ENCODE measurements at regions not wholly inside any gene's neighbourhood (a gene's known extent, or its start where the extent isn't known, plus 50 kb on each side); places are given as distances from the start of the nearest gene placed in this dataset.

- 67 to 84% methylated on average over 5 of the region's 5 CpGs for WGBS, 2 donors
- intact Hi-C loops (cut with DNase I) = no loop called here
- ATAC-seq (no peak), DNase-seq (no peak)
- TF ChIP-seq POLR2A (IDR thresholded peaks at IDR 0.05) = no peak
- no peak for TF ChIP-seq CTCF (IDR thresholded peaks at IDR 0.05)
- Histone ChIP-seq H3K4me3 (no peak overlapping the region), H3K36me3 (replicated peaks in 1 of 2; ENCODE audit: insufficient read depth in 1 of 2, low read depth in 2 of 2) (no peaks in the 10 kb centered on the region), H3K27me3 (no peaks in the 10 kb centered on the region), H3K4me1 (no peaks in the 10 kb centered on the region), H3K9me3 (no peaks in the 10 kb centered on the region), H3K27ac (no peak overlapping the region)
These were observed 107.2 kb downstream of the DUSP6 start for GRCh38 chr12:89245090-89245489.

GRCh38 chr12:89244536-89244935 is 107.8 kb downstream of the DUSP6 start:
- intact Hi-C loops (cut with DNase I) = no loop called here
- DNase-seq (peak in 1 of 4 donors; percentile 28), ATAC-seq (no peak)
- Histone ChIP-seq H3K27ac (no peak overlapping the region), H3K27me3 (no peaks in the 10 kb centered on the region), H3K9me3 (no peaks in the 10 kb centered on the region), H3K4me3 (no peak overlapping the region), H3K36me3 (replicated peaks in 1 of 2; ENCODE audit: insufficient read depth in 1 of 2, low read depth in 2 of 2) (no peaks in the 10 kb centered on the region), H3K4me1 (no peaks in the 10 kb centered on the region)
- WGBS, 2 donors = 66 to 73% methylated on average over 3 of the region's 3 CpGs
- TF ChIP-seq POLR2A (IDR thresholded peaks at IDR 0.05) = no peak

- no peak overlapping the region for H3K27ac ChIP-seq
- no peaks in the 10 kb centered on the region for H3K27me3 ChIP-seq
- WGBS, 2 donors = 79 to 84% methylated on average over 1 of the region's 1 CpG
- no peaks in the 10 kb centered on the region for H3K36me3 ChIP-seq (replicated peaks in 1 of 2; ENCODE audit: insufficient read depth in 1 of 2, low read depth in 2 of 2)
- ATAC-seq (no peak), DNase-seq (no peak)
- intact Hi-C loops (cut with DNase I) = no loop called here
- no peaks in the 10 kb centered on the region for H3K9me3 ChIP-seq
- no peak for TF ChIP-seq POLR2A (IDR thresholded peaks at IDR 0.05)
- H3K4me3 ChIP-seq = no peak overlapping the region
- H3K4me1 ChIP-seq = no peaks in the 10 kb centered on the region
These were observed 108.5 kb downstream of the DUSP6 start for GRCh38 chr12:89243771-89244170.

- TF ChIP-seq CTCF (IDR thresholded peaks at IDR 0.05) (no peak), POLR2A (IDR thresholded peaks at IDR 0.05) (no peak)
- 96 to 98% methylated on average over 2 of the region's 2 CpGs for WGBS, 2 donors
- intact Hi-C loops (cut with DNase I) = no loop called here
- DNase-seq = no peak
- Histone ChIP-seq H3K27me3 (no peaks in the 10 kb centered on the region), H3K36me3 (replicated peaks in 1 of 2; ENCODE audit: insufficient read depth in 1 of 2, low read depth in 2 of 2) (no peaks in the 10 kb centered on the region), H3K4me3 (no peak overlapping the region), H3K27ac (no peak overlapping the region), H3K4me1 (no peaks in the 10 kb centered on the region), H3K9me3 (no peaks in the 10 kb centered on the region)
- no peak for ATAC-seq
These were observed 112.8 kb downstream of the DUSP6 start for GRCh38 chr12:89239534-89239933.

- Histone ChIP-seq H3K4me1 (no peaks in the 10 kb centered on the region), H3K4me3 (no peak overlapping the region), H3K27me3 (no peaks in the 10 kb centered on the region), H3K27ac (no peak overlapping the region), H3K9me3 (no peaks in the 10 kb centered on the region), H3K36me3 (replicated peaks in 1 of 2; ENCODE audit: insufficient read depth in 1 of 2, low read depth in 2 of 2) (no peaks in the 10 kb centered on the region)
- ATAC-seq (peak; percentile 45), DNase-seq (peak in 1 of 4 donors; percentile 35)
- TF ChIP-seq CTCF (IDR thresholded peaks at IDR 0.05) (no peak), POLR2A (IDR thresholded peaks at IDR 0.05) (no peak)
- intact Hi-C loops (cut with DNase I) = no loop called here
- WGBS, 2 donors = 20 to 49% methylated on average over 2 of the region's 2 CpGs
These were observed 113.7 kb downstream of the DUSP6 start for GRCh38 chr12:89238593-89238992.

GRCh38 chr12:89237763-89238162 is 114.5 kb downstream of the DUSP6 start:
- intact Hi-C loops (cut with DNase I) = no loop called here
- TF ChIP-seq CTCF (IDR thresholded peaks at IDR 0.05) = no peak
- no peak for TF ChIP-seq POLR2A (IDR thresholded peaks at IDR 0.05)
- no peak for ATAC-seq

More at GRCh38 chr12:89237763-89238162, 114.5 kb downstream of the DUSP6 start:
- WGBS, 2 donors = 82 to 89% methylated on average over 1 of the region's 1 CpG
- no peak overlapping the region for H3K4me3 ChIP-seq
- H3K36me3 ChIP-seq (replicated peaks in 1 of 2; ENCODE audit: insufficient read depth in 1 of 2, low read depth in 2 of 2) = no peaks in the 10 kb centered on the region
- no peak overlapping the region for H3K27ac ChIP-seq
- no peak for DNase-seq
- no peaks in the 10 kb centered on the region for H3K27me3 ChIP-seq
- no peaks in the 10 kb centered on the region for H3K9me3 ChIP-seq
- no peaks in the 10 kb centered on the region for H3K4me1 ChIP-seq
